H1 (cell line): ENCODE measurements at regions not wholly inside any gene's neighbourhood (a gene's known extent, or its start where the extent isn't known, plus 50 kb on each side); places are given as distances from the start of the nearest gene placed in this dataset.

ENCODE experiments used
- CTCF ChIA-PET: fragments of 300-600 bp; sonication (Branson Sonifier 250); formaldehyde crosslinking; loops from one replicate; lab custom pipeline; 2021; ENCODE audit not compliant: partially characterized antibody; lab: Charles Lee
- POLR2A ChIA-PET: fragments of 300-600 bp; sonication (Branson Sonifier 250); formaldehyde crosslinking; loops from one replicate; lab custom pipeline; 2021; ENCODE audit warnings: inconsistent platforms; ENCODE audit not compliant: partially characterized antibody; lab: Charles Lee
- DNase-seq, 2 experiments: peaks; one replicate each; pipeline versions ENCODE4 v3.0.0 to v3.0.0-alpha.2; 2010 to 2022; ENCODE audit warnings: low spot score in 2 of 2, low read depth in 1 of 2, mixed read lengths in 1 of 2
- FAIRE-seq: peaks from 2 replicates; lab custom pipeline; 2011; peaks lifted over from hg19 to GRCh38; lab: Jason Lieb, UNC
- H2AFZ ChIP-seq: 2 replicates; pipeline ENCODE4 v1.8.1; 2012; ENCODE audit warnings: low read length, inconsistent platforms
- H2AK5ac ChIP-seq: 2 replicates; pipeline ENCODE4 v1.6.1; 2013; ENCODE audit warnings: low read depth, low read length
- H2BK120ac ChIP-seq: replicated peaks from 2 replicates; pipeline ENCODE3; 2013; ENCODE audit warnings: low read depth, low read length, inconsistent platforms
- H2BK12ac ChIP-seq: 2 replicates; pipeline ENCODE4 v1.6.1; 2013; ENCODE audit warnings: low read depth, low read length
- H2BK15ac ChIP-seq: 2 replicates; pipeline ENCODE4 v1.6.1; 2013; ENCODE audit warnings: low read length
- H2BK20ac ChIP-seq: 2 replicates; pipeline ENCODE4 v1.6.1; 2013; ENCODE audit warnings: low read length
- H2BK5ac ChIP-seq: 2 replicates; pipeline ENCODE4 v1.6.1; 2013; ENCODE audit warnings: low read depth, low read length
- H3K14ac ChIP-seq: 2 replicates; pipeline ENCODE4 v1.6.1; 2013; ENCODE audit warnings: inconsistent platforms; ENCODE audit not compliant: insufficient read length
- H3K18ac ChIP-seq: 2 replicates; pipeline ENCODE4 v1.6.1; 2013; ENCODE audit warnings: low read length; ENCODE audit errors: extremely low read depth
- H3K23ac ChIP-seq: 2 replicates; pipeline ENCODE4 v1.6.1; 2013; ENCODE audit warnings: inconsistent platforms; ENCODE audit not compliant: insufficient read length
- H3K23me2 ChIP-seq: 2 replicates; pipeline ENCODE4 v1.6.1; 2013; ENCODE audit warnings: low read depth, low read length
- H3K27ac ChIP-seq: 2 replicates; pipeline ENCODE4 v1.6.1; 2011; ENCODE audit warnings: low read depth, low read length, inconsistent platforms
- H3K27me3 ChIP-seq, 4 experiments: replicated peaks in 1 of 4; 1 replicate in 1 of 4; 2 replicates in 3 of 4; pipeline versions ENCODE4 v1.6.1 to v1.8.1; 2011 to 2013; ENCODE audit warnings: low read length in 3 of 4, mild to moderate bottlenecking in 3 of 4, inconsistent platforms in 2 of 4, mixed read lengths in 2 of 4, moderate library complexity in 1 of 4; ENCODE audit not compliant: control insufficient read depth in 3 of 4, insufficient read depth in 3 of 4; ENCODE audit errors: extremely low read depth in 1 of 4
- H3K36me3 ChIP-seq, 4 experiments: 2 replicates each; pipeline versions ENCODE4 v1.6.1 to v1.8.1; 2011 to 2013; ENCODE audit warnings: mild to moderate bottlenecking in 4 of 4, low read length in 3 of 4, moderate library complexity in 2 of 4, control low read depth in 1 of 4, inconsistent platforms in 1 of 4; ENCODE audit not compliant: insufficient read depth in 4 of 4, control insufficient read depth in 2 of 4
- H3K4ac ChIP-seq: replicated peaks from 2 replicates; pipeline ENCODE3; 2013; ENCODE audit warnings: low read length, low read depth, mixed read lengths, inconsistent platforms; ENCODE audit not compliant: insufficient read length
- H3K4me1 ChIP-seq, 4 experiments: replicated peaks in 1 of 4; 1 replicate in 1 of 4; 2 replicates in 3 of 4; pipeline versions ENCODE4 v1.6.1 to v1.8.1; 2011 to 2013; ENCODE audit warnings: low read length in 3 of 4, inconsistent platforms in 2 of 4, mixed read lengths in 1 of 4; ENCODE audit not compliant: insufficient read depth in 4 of 4, control insufficient read depth in 3 of 4
- H3K4me2 ChIP-seq, 2 experiments: 2 replicates each; pipeline versions ENCODE4 v1.6.1 to v1.8.1; 2011 to 2013; ENCODE audit warnings: low read depth in 2 of 2, low read length in 2 of 2, control low read depth in 1 of 2, inconsistent platforms in 1 of 2, mild to moderate bottlenecking in 1 of 2; ENCODE audit not compliant: insufficient read depth in 1 of 2
- H3K4me3 ChIP-seq, 4 experiments: fragments of 200-600, 300-600 bp in 1 of 4; sonication (generic), shearing (Covaris generic), sonication (Bioruptor Twin) in 1 of 4; 2 replicates each; pipeline versions ENCODE4 v1.5.1 to v1.8.1; 2011 to 2016; ENCODE audit warnings: low read length in 4 of 4, low read depth in 3 of 4, control low read depth in 2 of 4, inconsistent platforms in 2 of 4, mild to moderate bottlenecking in 2 of 4, mixed read lengths in 1 of 4, moderate library complexity in 1 of 4; ENCODE audit not compliant: insufficient read depth in 2 of 4; ENCODE audit errors: extremely low read depth in 1 of 4
- H3K56ac ChIP-seq: replicated peaks from 2 replicates; pipeline ENCODE3; 2013; ENCODE audit warnings: low read depth, mild to moderate bottlenecking, mixed read lengths, low read length, inconsistent platforms; ENCODE audit not compliant: insufficient read length
- H3K79me1 ChIP-seq: 2 replicates; pipeline ENCODE4 v1.6.1; 2013; ENCODE audit warnings: low read depth, low read length, control low read depth
- H3K79me2 ChIP-seq, 2 experiments: 2 replicates each; pipeline versions ENCODE4 v1.6.1 to v1.8.1; 2012 to 2013; ENCODE audit warnings: low read length in 2 of 2, mild to moderate bottlenecking in 2 of 2, inconsistent platforms in 1 of 2; ENCODE audit not compliant: insufficient read depth in 2 of 2, control insufficient read depth in 1 of 2
- H3K9ac ChIP-seq, 4 experiments: replicated peaks in 1 of 4; 1 replicate in 1 of 4; 2 replicates in 3 of 4; pipeline versions ENCODE4 v1.6.1 to v1.8.1; 2011 to 2013; ENCODE audit warnings: low read depth in 3 of 4, low read length in 3 of 4, control low read depth in 2 of 4, mild to moderate bottlenecking in 2 of 4, moderate library complexity in 2 of 4, inconsistent platforms in 1 of 4; ENCODE audit errors: extremely low read depth in 1 of 4
- H3K9me3 ChIP-seq, 2 experiments: 2 replicates each; pipeline versions ENCODE4 v1.6.1 to v1.8.1; 2012 to 2013; ENCODE audit warnings: mild to moderate bottlenecking in 2 of 2, moderate library complexity in 2 of 2, control low read depth in 1 of 2, inconsistent platforms in 1 of 2, low read depth in 1 of 2, low read length in 1 of 2, mixed read lengths in 1 of 2; ENCODE audit not compliant: insufficient read depth in 2 of 2
- H4K20me1 ChIP-seq, 2 experiments: replicated peaks in 1 of 2; 2 replicates each; pipeline versions ENCODE3 to v1.8.1; 2011 to 2013; ENCODE audit warnings: inconsistent platforms in 2 of 2, low read length in 2 of 2, mild to moderate bottlenecking in 1 of 2; ENCODE audit not compliant: insufficient read depth in 2 of 2, control insufficient read depth in 1 of 2
- H4K5ac ChIP-seq: 2 replicates; pipeline ENCODE4 v1.6.1; 2013; ENCODE audit warnings: low read length, low read depth, mixed read lengths, inconsistent platforms; ENCODE audit not compliant: insufficient read length
- H4K8ac ChIP-seq: 2 replicates; pipeline ENCODE4 v1.8.0; 2013; ENCODE audit warnings: mild to moderate bottlenecking, moderate library complexity, low read length, inconsistent platforms; ENCODE audit not compliant: insufficient read depth; ENCODE audit errors: extremely low read depth
- H4K91ac ChIP-seq: replicated peaks from 2 replicates; pipeline ENCODE3; 2013; ENCODE audit warnings: low read length, mixed read lengths, inconsistent platforms; ENCODE audit not compliant: insufficient read length
- ATF3 ChIP-seq: IDR thresholded peaks from 2 replicates; pipeline ENCODE4 v1.6.1; 2011; ENCODE audit warnings: low read depth, mild to moderate bottlenecking, low read length; ENCODE audit not compliant: insufficient read depth
- BRCA1 ChIP-seq: IDR thresholded peaks from 2 replicates; pipeline ENCODE4 v1.6.1; 2012; ENCODE audit warnings: low read depth, low read length, improper control_type of control experiment
- CHD1 ChIP-seq: IDR thresholded peaks from 2 replicates; pipeline ENCODE4 v1.6.1; 2012; ENCODE audit warnings: low read depth, low read length, improper control_type of control experiment
- CREB1 ChIP-seq: IDR thresholded peaks from 2 replicates; pipeline ENCODE4 v1.6.1; 2012; ENCODE audit warnings: inconsistent platforms
- EP300 ChIP-seq, 2 experiments: IDR thresholded peaks; 1 replicate in 1 of 2; 2 replicates in 1 of 2; pipeline ENCODE4 v1.6.1; 2011 to 2012; ENCODE audit warnings: low read depth in 2 of 2, low read length in 2 of 2, mild to moderate bottlenecking in 2 of 2, borderline replicate concordance in 1 of 2, inconsistent platforms in 1 of 2, moderate library complexity in 1 of 2
- EZH2 ChIP-seq: fragments of 200-600 bp; sonication (generic); IDR thresholded peaks from 2 replicates; pipeline ENCODE4 v1.7.1; 2012; ENCODE audit warnings: low read depth, mild to moderate bottlenecking, moderate library complexity, low read length, inconsistent platforms; ENCODE audit not compliant: severe bottlenecking
- MAX ChIP-seq: IDR thresholded peaks from 2 replicates; pipeline ENCODE4 v1.6.1; 2012; ENCODE audit warnings: inconsistent platforms
- POLR2AphosphoS5 ChIP-seq: IDR thresholded peaks from 2 replicates; pipeline ENCODE4 v1.6.1; 2011; ENCODE audit warnings: low read depth, low read length
- SIX5 ChIP-seq: IDR thresholded peaks from 2 replicates; pipeline ENCODE4 v1.6.1; 2011; ENCODE audit warnings: mild to moderate bottlenecking, low read depth, low read length
- SP1 ChIP-seq: IDR thresholded peaks from 2 replicates; pipeline ENCODE4 v1.6.1; 2011; ENCODE audit warnings: low read depth, low read length
- SP2 ChIP-seq: IDR thresholded peaks from 2 replicates; pipeline ENCODE4 v1.6.1; 2012; ENCODE audit warnings: mild to moderate bottlenecking, low read length, inconsistent platforms
- TAF1 ChIP-seq: IDR thresholded peaks from 2 replicates; pipeline ENCODE4 v1.6.1; 2011; ENCODE audit warnings: mild to moderate bottlenecking, low read depth, low read length
- TAF7 ChIP-seq: optimal IDR thresholded peaks from 2 replicates; pipeline ENCODE3; 2011; ENCODE audit warnings: low read depth, mild to moderate bottlenecking, inconsistent platforms, low read length, moderate library complexity, borderline replicate concordance
- TBP ChIP-seq: IDR thresholded peaks from 2 replicates; pipeline ENCODE4 v1.6.1; 2011; ENCODE audit warnings: low read depth, low read length, improper control_type of control experiment
- TCF12 ChIP-seq: IDR thresholded peaks from 2 replicates; pipeline ENCODE4 v1.6.1; 2011; ENCODE audit warnings: low read depth, mild to moderate bottlenecking, low read length
- YY1 ChIP-seq: IDR thresholded peaks from 2 replicates; pipeline ENCODE4 v1.6.1; 2011; ENCODE audit warnings: low read depth, mild to moderate bottlenecking, low read length
- WGBS, 2 experiments: shearing (Covaris generic) in 1 of 2; methylation state at CpG; one replicate each; pipeline versions ENCODE4 v1.1.6 to v1.1.7; 2013 to 2015; ENCODE audit warnings: low lambda C conversion rate in 2 of 2, mixed read lengths in 2 of 2, inconsistent platforms in 1 of 2, low coverage in 1 of 2, missing lambda C conversion rate in 1 of 2; ENCODE audit not compliant: insufficient replicate concordance in 2 of 2, insufficient coverage in 1 of 2, insufficient read length in 1 of 2; ENCODE audit errors: extremely low coverage in 1 of 2, missing lambda C conversion rate in 1 of 2; 5-methylcytosine and 5-hydroxymethylcytosine counted together

- no peak overlapping the region for H4K8ac ChIP-seq
- no peak overlapping the region for H2AK5ac ChIP-seq
- no peak overlapping the region for H3K23ac ChIP-seq
- H3K9me3 ChIP-seq = no peaks in the 10 kb centered on the region
- no peak overlapping the region for H4K91ac ChIP-seq
- H2BK15ac ChIP-seq = no peak overlapping the region
- FAIRE-seq (no peak), DNase-seq (no peak)
- H4K20me1 ChIP-seq = no peaks in the 10 kb centered on the region
- no peak overlapping the region for H2BK20ac ChIP-seq
- H3K4me1 ChIP-seq = no peaks in the 10 kb centered on the region
- no peak overlapping the region for H2BK120ac ChIP-seq
- no peak overlapping the region for H3K4me3 ChIP-seq
- no peak overlapping the region for H4K5ac ChIP-seq
- WGBS, 2 experiments = 92% methylated on average over 1 of the region's 1 CpG; no CpG with 5 or more reads in 1 of the 2 experiments
- H2BK12ac ChIP-seq = no peak overlapping the region
- no peak overlapping the region for H3K18ac ChIP-seq
- H3K14ac ChIP-seq = no peak overlapping the region
- H3K23me2 ChIP-seq = no peaks in the 10 kb centered on the region
- H3K79me2 ChIP-seq = no peaks in the 10 kb centered on the region
- ChIA-PET POLR2A (no interaction called here), CTCF (interaction anchor here (1.2 kb wide), 1 partner anchor 29 kb away, joined by 3 read pairs; no protein-coding TSS in a partner anchor)
- no peak overlapping the region for H2AFZ ChIP-seq
- H3K36me3 ChIP-seq = no peaks in the 10 kb centered on the region
- H3K27ac ChIP-seq = no peak overlapping the region
- no peak overlapping the region for H3K4ac ChIP-seq
- H2BK5ac ChIP-seq = no peak overlapping the region
- H3K4me2 ChIP-seq = no peak overlapping the region
- no peak overlapping the region for H3K56ac ChIP-seq
- H3K27me3 ChIP-seq = no peaks in the 10 kb centered on the region
- no peaks in the 10 kb centered on the region for H3K79me1 ChIP-seq
- H3K9ac ChIP-seq = no peak overlapping the region
- TF ChIP-seq MAX = no peak
- no peak for TF ChIP-seq CHD1
- TF ChIP-seq SIX5 = no peak
- TF ChIP-seq TBP = no peak
- no peak for TF ChIP-seq YY1
- no peak for TF ChIP-seq CREB1
- no peak for TF ChIP-seq ATF3
- TF ChIP-seq SP1 = no peak
- no peak for TF ChIP-seq BRCA1
- no peak for TF ChIP-seq TAF7
- no peak for TF ChIP-seq SP2
- no peak for TF ChIP-seq EZH2
- no peak for TF ChIP-seq EP300 (IDR thresholded peaks at IDR 0.05; ENCODE audit: borderline replicate concordance in 1 of 2, low read depth in 2 of 2, low read length in 2 of 2)
- no peak for TF ChIP-seq TAF1
- no peak for TF ChIP-seq TCF12
- no peak for TF ChIP-seq POLR2AphosphoS5
Measured at GRCh38 chr4:45663003-45663402, 460.9 kb downstream of the GABRG1 start.
